NCI-H510A treated with DMSO at 0.1 percent for 48 hours (cell line): ENCODE measurements at regions not wholly inside any gene's neighbourhood (a gene's known extent, or its start where the extent isn't known, plus 50 kb on each side); places are given as distances from the start of the nearest gene placed in this dataset.

ENCODE experiments used
- DNase-seq: peaks from one replicate; lab custom pipeline; 2025; lab: John Stamatoyannopoulos, UW

GRCh38 chr4:15374656-15375055, 53.2 kb upstream of the C1QTNF7 start:
- no peak for DNase-seq

- no peak for DNase-seq
These were observed 52.2 kb upstream of the C1QTNF7 start for GRCh38 chr4:15375667-15376066.

- DNase-seq: no peak
These were observed 51.7 kb upstream of the C1QTNF7 start for GRCh38 chr4:15376145-15376544.

GRCh38 chr4:15376594-15376993, 51.2 kb upstream of the C1QTNF7 start:
- no peak for DNase-seq
